GM06990 (cell line): ENCODE measurements at regions not wholly inside any gene's neighbourhood (a gene's known extent, or its start where the extent isn't known, plus 50 kb on each side); places are given as distances from the start of the nearest gene placed in this dataset.

ENCODE experiments used
- DNase-seq: peaks from one replicate; pipeline ENCODE4 v3.0.0-alpha.2; 2011; ENCODE audit not compliant: insufficient read length; ENCODE audit errors: extremely low read depth
- H3K27me3 ChIP-seq: replicated peaks from 2 replicates; pipeline ENCODE4 v1.6.0; 2011; ENCODE audit warnings: low read length; ENCODE audit not compliant: control insufficient read depth, insufficient read depth
- H3K36me3 ChIP-seq: 2 replicates; pipeline ENCODE4 v1.5.1; 2011; ENCODE audit warnings: low read length; ENCODE audit not compliant: control insufficient read depth, insufficient read depth
- H3K4me3 ChIP-seq: replicated peaks from 2 replicates; pipeline ENCODE4 v1.5.1; 2011; ENCODE audit warnings: low read depth, mild to moderate bottlenecking, control low read depth, low read length
- TF ChIP-seq, protein P1 (sequence below): IDR thresholded peaks from 2 replicates; pipeline ENCODE4 v1.5.1; 2011; ENCODE audit warnings: low read length, control low read depth, mild to moderate bottlenecking, inconsistent platforms; ENCODE audit not compliant: insufficient read depth, poor library complexity, severe bottlenecking

DNA sequence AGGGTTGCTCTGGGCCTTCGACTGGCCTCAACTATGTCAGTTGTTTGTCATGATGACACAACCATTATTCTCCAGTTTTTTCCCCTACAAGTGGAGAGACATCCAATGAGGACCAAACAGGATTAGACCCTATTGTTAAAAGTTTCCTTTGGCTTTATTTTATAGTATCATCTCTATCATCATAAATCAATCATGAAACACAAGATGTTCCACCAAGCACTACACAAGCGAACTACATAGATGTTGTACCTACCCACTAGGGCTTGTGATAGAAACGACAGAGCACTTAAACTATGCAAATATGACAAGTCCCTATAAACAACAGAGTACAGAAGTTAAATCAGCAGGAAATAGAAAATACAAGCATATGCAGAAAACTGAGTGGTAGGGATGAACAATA lies 422.5 kb upstream of the MARCKS start:
- no peak for DNase-seq
- Histone ChIP-seq H3K4me3 (no peak overlapping the region), H3K36me3 (no peaks in the 10 kb centered on the region), H3K27me3 (no peaks in the 10 kb centered on the region)
- TF ChIP-seq, protein P1, sequence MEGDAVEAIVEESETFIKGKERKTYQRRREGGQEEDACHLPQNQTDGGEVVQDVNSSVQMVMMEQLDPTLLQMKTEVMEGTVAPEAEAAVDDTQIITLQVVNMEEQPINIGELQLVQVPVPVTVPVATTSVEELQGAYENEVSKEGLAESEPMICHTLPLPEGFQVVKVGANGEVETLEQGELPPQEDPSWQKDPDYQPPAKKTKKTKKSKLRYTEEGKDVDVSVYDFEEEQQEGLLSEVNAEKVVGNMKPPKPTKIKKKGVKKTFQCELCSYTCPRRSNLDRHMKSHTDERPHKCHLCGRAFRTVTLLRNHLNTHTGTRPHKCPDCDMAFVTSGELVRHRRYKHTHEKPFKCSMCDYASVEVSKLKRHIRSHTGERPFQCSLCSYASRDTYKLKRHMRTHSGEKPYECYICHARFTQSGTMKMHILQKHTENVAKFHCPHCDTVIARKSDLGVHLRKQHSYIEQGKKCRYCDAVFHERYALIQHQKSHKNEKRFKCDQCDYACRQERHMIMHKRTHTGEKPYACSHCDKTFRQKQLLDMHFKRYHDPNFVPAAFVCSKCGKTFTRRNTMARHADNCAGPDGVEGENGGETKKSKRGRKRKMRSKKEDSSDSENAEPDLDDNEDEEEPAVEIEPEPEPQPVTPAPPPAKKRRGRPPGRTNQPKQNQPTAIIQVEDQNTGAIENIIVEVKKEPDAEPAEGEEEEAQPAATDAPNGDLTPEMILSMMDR, result no peak

DNA sequence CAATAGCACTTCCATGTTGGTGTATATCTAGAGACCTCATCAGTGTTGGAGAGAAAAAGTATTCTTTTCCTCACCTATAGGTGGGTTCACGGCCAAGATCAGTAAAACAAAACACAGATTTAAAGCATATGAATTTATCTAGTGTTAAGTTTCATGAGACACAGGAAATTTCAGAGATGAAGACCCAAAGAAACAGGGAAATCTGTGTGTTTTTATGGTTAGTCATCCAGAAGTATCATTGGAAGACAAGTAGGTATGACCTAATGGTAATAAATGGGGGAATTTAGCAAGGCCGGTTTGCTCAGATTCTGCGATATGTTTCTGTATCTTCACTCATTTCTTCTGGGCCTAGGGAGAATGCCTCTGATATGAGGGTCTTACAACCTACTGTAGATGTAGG lies 419.6 kb upstream of the MARCKS start:
- Histone ChIP-seq H3K4me3 (no peak overlapping the region), H3K27me3 (no peaks in the 10 kb centered on the region), H3K36me3 (no peaks in the 10 kb centered on the region)
- TF ChIP-seq, protein P1, result no peak
- DNase-seq, result no peak

DNA sequence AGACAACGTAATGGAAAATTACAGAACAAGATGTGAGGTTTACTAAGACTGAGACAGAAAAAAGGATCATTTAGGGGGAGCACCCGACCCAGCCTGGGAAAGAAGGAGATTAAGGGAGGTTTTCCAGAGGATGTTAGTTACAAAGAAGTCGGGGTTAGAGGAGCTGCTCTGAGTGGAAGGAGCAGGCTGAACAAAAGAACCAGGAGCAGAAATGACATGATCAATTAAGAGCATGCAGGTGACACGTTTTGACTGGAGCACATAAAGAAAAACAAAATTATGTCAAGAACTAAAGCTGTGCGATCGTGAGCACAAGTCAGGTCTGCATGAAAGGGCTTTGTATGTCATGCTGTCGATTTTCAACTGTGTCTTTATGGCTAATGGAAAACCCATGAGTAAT lies 417.3 kb upstream of the MARCKS start:
- Histone ChIP-seq H3K4me3 (no peak overlapping the region), H3K36me3 (no peaks in the 10 kb centered on the region), H3K27me3 (no peaks in the 10 kb centered on the region)
- TF ChIP-seq, protein P1, result no peak
- DNase-seq, result no peak

DNA sequence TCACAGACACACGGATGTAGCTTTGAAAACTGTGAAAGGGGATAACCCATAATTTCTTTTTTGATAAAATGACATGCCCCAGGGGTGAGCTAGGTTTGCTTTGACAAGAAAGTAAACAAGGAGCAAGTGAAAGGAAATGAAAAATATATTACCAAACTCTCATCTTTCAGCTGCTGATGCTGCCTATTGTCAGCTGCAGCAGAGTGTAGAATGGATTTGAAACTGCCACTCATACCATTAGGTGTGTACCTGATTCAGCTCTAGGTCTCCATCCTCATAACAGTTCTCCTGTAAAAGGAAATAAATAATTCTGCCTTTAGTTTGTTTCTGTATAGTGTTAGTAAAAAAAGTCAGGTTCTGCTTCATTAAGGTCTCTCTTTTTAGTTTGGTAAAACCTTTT lies 415.1 kb upstream of the MARCKS start:
- TF ChIP-seq, protein P1, result no peak
- no peaks in the 10 kb centered on the region for H3K36me3 ChIP-seq
- DNase-seq, result no peak
- no peaks in the 10 kb centered on the region for H3K27me3 ChIP-seq
- no peak overlapping the region for H3K4me3 ChIP-seq

DNA sequence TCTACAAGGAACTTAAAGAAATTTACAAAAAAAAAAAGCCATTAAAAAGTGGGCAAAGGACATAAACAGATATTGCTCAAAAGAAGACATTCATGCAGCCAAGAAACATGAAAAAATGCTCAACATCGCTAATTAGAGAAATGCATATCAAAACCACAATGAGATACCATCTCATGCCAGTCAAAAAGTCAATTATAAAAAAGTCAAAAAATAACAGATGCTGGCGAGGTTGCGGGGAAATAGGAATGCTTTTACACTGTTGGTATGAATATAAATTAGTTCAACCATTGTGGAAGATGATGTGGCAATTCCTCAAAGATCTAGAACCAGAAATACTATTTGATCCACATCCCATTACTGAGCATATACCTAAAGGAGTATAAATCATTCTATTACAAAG lies 411.9 kb upstream of the MARCKS start:
- no peak overlapping the region for H3K4me3 ChIP-seq
- DNase-seq, result no peak
- no peaks in the 10 kb centered on the region for H3K36me3 ChIP-seq
- TF ChIP-seq, protein P1, result no peak
- no peaks in the 10 kb centered on the region for H3K27me3 ChIP-seq

DNA sequence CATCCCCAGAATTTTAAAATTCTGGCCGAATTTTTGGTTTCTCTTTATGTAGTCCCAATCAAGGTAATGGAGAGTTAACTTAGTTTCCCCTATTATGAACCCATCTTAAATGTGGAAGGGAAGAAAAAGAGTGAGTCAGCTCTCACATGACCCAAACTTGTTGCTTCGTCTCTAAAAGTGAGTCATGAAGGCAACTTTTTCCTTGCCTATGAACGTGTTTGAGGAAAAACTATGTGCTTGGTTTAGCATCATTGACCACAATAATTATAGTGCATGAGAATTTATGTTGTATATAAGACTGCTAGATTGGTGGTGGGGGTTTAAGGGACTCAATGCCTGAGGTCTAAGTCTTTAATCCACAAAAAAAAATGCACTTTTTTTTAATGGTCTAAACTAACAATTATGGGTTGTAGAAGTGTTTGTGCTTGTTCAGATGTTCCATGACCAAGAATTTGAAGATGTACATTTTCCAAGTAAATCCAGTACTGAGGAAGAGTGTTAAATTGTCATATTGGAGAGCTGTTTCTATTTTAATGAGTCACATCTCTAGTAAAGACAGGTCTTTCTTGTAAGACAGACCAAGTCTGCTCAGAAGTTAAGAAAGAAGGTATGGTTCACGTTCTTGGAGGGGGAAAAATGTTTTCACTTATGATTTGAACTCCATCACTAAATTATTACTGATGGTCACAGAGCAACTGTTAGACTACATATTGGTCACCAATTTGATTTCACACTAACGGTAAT lies 409.9 kb upstream of the MARCKS start:
- TF ChIP-seq, protein P1, result no peak
- Histone ChIP-seq H3K36me3 (no peaks in the 10 kb centered on the region), H3K27me3 (no peaks in the 10 kb centered on the region), H3K4me3 (no peak overlapping the region)
- DNase-seq, result no peak
